HepG2 (cell line): ENCODE measurements at regions not wholly inside any gene's neighbourhood (a gene's known extent, or its start where the extent isn't known, plus 50 kb on each side); places are given as distances from the start of the nearest gene placed in this dataset.

Experiments
- ISX ChIP-seq: sonication (generic); formaldehyde crosslinking; conservative IDR thresholded peaks from 2 replicates; pipeline ENCODE4 v1.5.0; 2020; ENCODE audit warnings: missing genetic modification reagents
- KLF12 ChIP-seq: sonication (generic); formaldehyde crosslinking; IDR thresholded peaks from 2 replicates; pipeline ENCODE4 v1.4.0; 2020; ENCODE audit warnings: missing genetic modification reagents, borderline replicate concordance
- POLR2AphosphoS5 ChIP-seq: IDR thresholded peaks from 2 replicates; pipeline ENCODE4 v1.6.1; 2012; ENCODE audit warnings: low read depth, low read length
- SETDB1 ChIP-seq: sonication (generic); formaldehyde crosslinking; IDR thresholded peaks from 2 replicates; pipeline ENCODE4 v1.5.1; 2020; ENCODE audit warnings: missing genetic modification reagents, mild to moderate bottlenecking, borderline replicate concordance
- SP1 ChIP-seq, 2 experiments: fragments of 450-650 bp in 1 of 2; sonication (generic) in 1 of 2; formaldehyde crosslinking in 1 of 2; IDR thresholded peaks; 2 replicates each; pipeline versions ENCODE4 v1.4.0 to v1.6.1; 2016 to 2020; ENCODE audit warnings: missing genetic modification reagents in 1 of 2
- TBL1XR1 ChIP-seq: fragments of 150-350 bp; IDR thresholded peaks from 2 replicates; pipeline ENCODE4 v1.6.1; 2014; ENCODE audit warnings: borderline replicate concordance, low read length; ENCODE audit not compliant: partially characterized antibody
- TF ChIP-seq, protein P1 (sequence below): sonication (generic); formaldehyde crosslinking; IDR thresholded peaks from 2 replicates; pipeline ENCODE4 v1.5.0; 2020; ENCODE audit warnings: mild to moderate bottlenecking, missing genetic modification reagents, moderate library complexity

- TF ChIP-seq, protein P1, sequence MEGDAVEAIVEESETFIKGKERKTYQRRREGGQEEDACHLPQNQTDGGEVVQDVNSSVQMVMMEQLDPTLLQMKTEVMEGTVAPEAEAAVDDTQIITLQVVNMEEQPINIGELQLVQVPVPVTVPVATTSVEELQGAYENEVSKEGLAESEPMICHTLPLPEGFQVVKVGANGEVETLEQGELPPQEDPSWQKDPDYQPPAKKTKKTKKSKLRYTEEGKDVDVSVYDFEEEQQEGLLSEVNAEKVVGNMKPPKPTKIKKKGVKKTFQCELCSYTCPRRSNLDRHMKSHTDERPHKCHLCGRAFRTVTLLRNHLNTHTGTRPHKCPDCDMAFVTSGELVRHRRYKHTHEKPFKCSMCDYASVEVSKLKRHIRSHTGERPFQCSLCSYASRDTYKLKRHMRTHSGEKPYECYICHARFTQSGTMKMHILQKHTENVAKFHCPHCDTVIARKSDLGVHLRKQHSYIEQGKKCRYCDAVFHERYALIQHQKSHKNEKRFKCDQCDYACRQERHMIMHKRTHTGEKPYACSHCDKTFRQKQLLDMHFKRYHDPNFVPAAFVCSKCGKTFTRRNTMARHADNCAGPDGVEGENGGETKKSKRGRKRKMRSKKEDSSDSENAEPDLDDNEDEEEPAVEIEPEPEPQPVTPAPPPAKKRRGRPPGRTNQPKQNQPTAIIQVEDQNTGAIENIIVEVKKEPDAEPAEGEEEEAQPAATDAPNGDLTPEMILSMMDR (CRISPR knock-in tag): no peak
- TF ChIP-seq POLR2AphosphoS5 (no peak), SETDB1 (no peak), TBL1XR1 (no peak), SP1 (IDR thresholded peaks at IDR 0.05) (no peak), SP1 (CRISPR knock-in tag; IDR thresholded peaks at IDR 0.05) (no peak), KLF12 (CRISPR knock-in tag) (no peak), ISX (CRISPR knock-in tag) (no peak)
These were observed 87.0 kb downstream of the ZNF365 start for GRCh38 chr10:62461120-62461519.
